ENCODE measurements at regions not wholly inside any gene's neighbourhood (a gene's known extent, or its start where the extent isn't known, plus 50 kb on each side); places are given as distances from the start of the nearest gene placed in this dataset.

DNA sequence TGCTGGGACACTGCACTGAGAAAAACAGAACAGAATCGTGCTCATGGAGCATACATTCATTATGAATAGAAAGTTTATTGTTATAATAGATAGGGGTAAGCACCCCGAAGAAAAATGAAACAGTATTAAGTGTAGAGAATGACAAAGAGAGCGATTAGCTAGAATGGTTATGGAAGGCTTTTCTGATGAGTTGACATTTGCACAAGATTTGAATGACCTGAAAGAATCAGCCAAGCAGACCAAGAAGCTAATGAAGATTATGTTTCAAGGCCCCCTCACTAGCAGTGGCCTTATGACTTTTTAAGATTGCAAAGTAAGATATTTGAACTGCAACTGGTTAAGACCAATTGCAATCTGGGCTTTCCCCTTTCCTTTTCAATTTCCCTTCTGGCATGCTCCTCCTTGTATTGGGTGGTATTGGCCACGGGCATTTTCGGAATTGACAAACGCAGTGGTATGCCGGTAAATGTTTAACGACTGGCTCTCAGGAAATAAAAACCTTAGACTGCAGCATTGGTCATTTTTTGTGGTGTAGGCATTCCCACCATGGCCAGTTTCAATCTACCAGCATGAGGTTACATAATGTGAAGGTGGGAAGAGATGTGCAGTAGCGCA, 120.0 kb upstream of the CITED2 start:
- no peak for TF ChIP-seq CTCF (IDR thresholded peaks at IDR 0.05; ENCODE audit: insufficient read depth, low read length, poor library complexity, severe bottlenecking)
- no peak for TF ChIP-seq EZH2phosphoT487 (conservative IDR thresholded peaks at IDR 0.05; ENCODE audit: low read length)
